WTC11 (cell line): ENCODE measurements at regions not wholly inside any gene's neighbourhood (a gene's known extent, or its start where the extent isn't known, plus 50 kb on each side); places are given as distances from the start of the nearest gene placed in this dataset.

Experiments
- ATAC-seq: fragments of 200-7000 bp; cut with Tn5 transposase; 2 replicates; pipeline ENCODE4 v1.10.0; 2021; ENCODE audit warnings: mild to moderate bottlenecking, moderate library complexity
- CTCF ChIA-PET: fragments of 300-600 bp; sonication (Branson Sonifier 250); formaldehyde crosslinking; loops from one replicate; lab custom pipeline; 2021; ENCODE audit warnings: antibody characterized with exemption; lab: Charles Lee
- POLR2A ChIA-PET: fragments of 350-600 bp; sonication (Branson Sonifier 250); formaldehyde crosslinking; loops from one replicate; lab custom pipeline; 2021; ENCODE audit warnings: antibody characterized with exemption; lab: Charles Lee
- DNase-seq: peaks from one replicate; pipeline ENCODE4 v3.0.0; 2021; ENCODE audit warnings: low spot score
- H3K27ac Mint-ChIP-seq: 2 replicates; pipeline ENCODE4 v1.8.0; 2021; ENCODE audit warnings: mixed read lengths
- H3K27me3 Mint-ChIP-seq: 2 replicates; pipeline ENCODE4 v1.8.0; 2021; ENCODE audit warnings: low read depth, mild to moderate bottlenecking, moderate library complexity, mixed read lengths
- H3K36me3 Mint-ChIP-seq: 2 replicates; pipeline ENCODE4 v1.8.0; 2021; ENCODE audit warnings: mixed read lengths
- H3K4me1 Mint-ChIP-seq: 2 replicates; pipeline ENCODE4 v1.8.0; 2022; ENCODE audit warnings: mixed read lengths
- H3K4me3 Mint-ChIP-seq: 2 replicates; pipeline ENCODE4 v1.8.0; 2021; ENCODE audit warnings: mild to moderate bottlenecking, moderate library complexity, mixed read lengths
- H3K9me3 Mint-ChIP-seq: 2 replicates; pipeline ENCODE4 v1.8.0; 2021; ENCODE audit warnings: mixed read lengths
- ARID4B ChIP-seq: sonication (generic); formaldehyde crosslinking; IDR thresholded peaks from 2 replicates; pipeline ENCODE4 v1.8.0; 2023; ENCODE audit warnings: missing genetic modification reagents, mild to moderate bottlenecking, borderline replicate concordance
- ATF1 ChIP-seq: sonication (generic); formaldehyde crosslinking; IDR thresholded peaks from 2 replicates; pipeline ENCODE4 v1.8.1; 2023; ENCODE audit warnings: mild to moderate bottlenecking, moderate library complexity, missing genetic modification reagents
- ATF3 ChIP-seq: sonication (generic); formaldehyde crosslinking; conservative IDR thresholded peaks from 2 replicates; pipeline ENCODE4 v1.8.1; 2022; ENCODE audit warnings: mild to moderate bottlenecking, missing genetic modification reagents
- CBFB ChIP-seq: sonication (generic); formaldehyde crosslinking; IDR thresholded peaks from 2 replicates; pipeline ENCODE4 v1.8.1; 2022; ENCODE audit warnings: mild to moderate bottlenecking, low read depth, missing genetic modification reagents
- ETV6 ChIP-seq: sonication (generic); formaldehyde crosslinking; IDR thresholded peaks from 2 replicates; pipeline ENCODE4 v1.8.1; 2022; ENCODE audit warnings: mild to moderate bottlenecking, missing genetic modification reagents
- GRHL2 ChIP-seq: fragments of 250-450 bp; sonication (Bioruptor Pico); IDR thresholded peaks from 2 replicates; pipeline ENCODE4 v1.8.0; 2022; ENCODE audit warnings: mild to moderate bottlenecking, moderate library complexity; ENCODE audit not compliant: insufficient replicate concordance, severe bottlenecking
- NFATC4 ChIP-seq: fragments of 250-450 bp; sonication (Bioruptor Pico); IDR thresholded peaks from 2 replicates; pipeline ENCODE4 v1.9.0; 2021; ENCODE audit warnings: mild to moderate bottlenecking
- PREB ChIP-seq: sonication (generic); formaldehyde crosslinking; IDR thresholded peaks from 2 replicates; pipeline ENCODE4 v1.8.1; 2022; ENCODE audit warnings: mild to moderate bottlenecking, missing genetic modification reagents, moderate library complexity, borderline replicate concordance
- RORB ChIP-seq: fragments of 250-450 bp; sonication (Bioruptor Pico); IDR thresholded peaks from 2 replicates; pipeline ENCODE4 v1.9.0; 2021; ENCODE audit warnings: mild to moderate bottlenecking
- SP1 ChIP-seq: sonication (generic); formaldehyde crosslinking; conservative IDR thresholded peaks from 2 replicates; pipeline ENCODE4 v1.8.1; 2022; ENCODE audit warnings: missing genetic modification reagents
- ZBTB43 ChIP-seq: sonication (generic); formaldehyde crosslinking; IDR thresholded peaks from 2 replicates; pipeline ENCODE4 v1.8.1; 2023; ENCODE audit warnings: mild to moderate bottlenecking, missing genetic modification reagents
- ZNF219 ChIP-seq: sonication (generic); formaldehyde crosslinking; IDR thresholded peaks from 2 replicates; pipeline ENCODE4 v1.8.0; 2023; ENCODE audit warnings: missing genetic modification reagents, mild to moderate bottlenecking, borderline replicate concordance
- ZNF281 ChIP-seq: sonication (generic); formaldehyde crosslinking; IDR thresholded peaks from 2 replicates; pipeline ENCODE4 v1.8.0; 2023; ENCODE audit warnings: mild to moderate bottlenecking, missing genetic modification reagents
- ZNF317 ChIP-seq: sonication (generic); formaldehyde crosslinking; IDR thresholded peaks from 2 replicates; pipeline ENCODE4 v1.8.1; 2023; ENCODE audit warnings: low read depth, mild to moderate bottlenecking, moderate library complexity, missing genetic modification reagents, borderline replicate concordance
- ZNF396 ChIP-seq: fragments of 250-450 bp; sonication (Bioruptor Pico); IDR thresholded peaks from 2 replicates; pipeline ENCODE4 v1.8.0; 2021; ENCODE audit warnings: mild to moderate bottlenecking, moderate library complexity, borderline replicate concordance
- ZNF425 ChIP-seq: fragments of 250-450 bp; sonication (Bioruptor Pico); conservative IDR thresholded peaks from 2 replicates; pipeline ENCODE4 v1.9.0; 2021; ENCODE audit warnings: mild to moderate bottlenecking
- ZNF671 ChIP-seq: fragments of 250-450 bp; sonication (Bioruptor Pico); IDR thresholded peaks from 2 replicates; pipeline ENCODE4 v1.8.0; 2021; ENCODE audit warnings: mild to moderate bottlenecking
- ZSCAN18 ChIP-seq: fragments of 250-450 bp; sonication (Bioruptor Pico); IDR thresholded peaks from 2 replicates; pipeline ENCODE4 v2.1.2; 2022; ENCODE audit warnings: mild to moderate bottlenecking, moderate library complexity

- no peaks in the 10 kb centered on the region for H3K27me3 Mint-ChIP-seq
Observed at GRCh38 chr1:94765958-94766357, 54.2 kb upstream of the SLC44A3 start.

GRCh38 chr1:94759188-94759587, 61.0 kb upstream of the SLC44A3 start:
- ChIA-PET CTCF (interaction anchor here (0.8 kb wide), 1 partner anchor 66 kb away, joined by 4 read pairs; no protein-coding TSS in a partner anchor), POLR2A (no interaction called here)
- Mint-ChIP-seq H3K4me1 (peaks cover 22% of the 10 kb centered on the region), H3K27ac (no peak overlapping the region), H3K9me3 (no peaks in the 10 kb centered on the region; the same call in 1 of the 2 replicates), H3K36me3 (no peaks in the 10 kb centered on the region), H3K4me3 (no peak overlapping the region), H3K27me3 (no peaks in the 10 kb centered on the region)
- no peak for DNase-seq
- ATAC-seq: no peak
- no peak for TF ChIP-seq ZNF219
- TF ChIP-seq RORB (CRISPR knock-in tag): no peak
- TF ChIP-seq ZNF425: no peak
- TF ChIP-seq ZSCAN18 (CRISPR knock-in tag): no peak
- TF ChIP-seq ATF1 (CRISPR knock-in tag): no peak
- TF ChIP-seq CBFB: no peak
- no peak for TF ChIP-seq ZNF317 (CRISPR knock-in tag)
- TF ChIP-seq ZBTB43 (CRISPR knock-in tag): no peak
- TF ChIP-seq ETV6: no peak
- no peak for TF ChIP-seq ZNF281 (CRISPR knock-in tag)
- no peak for TF ChIP-seq GRHL2 (CRISPR knock-in tag)
- no peak for TF ChIP-seq ARID4B (CRISPR knock-in tag)

More at GRCh38 chr1:94765958-94766357, 54.2 kb upstream of the SLC44A3 start:
- Mint-ChIP-seq H3K27ac (no peak overlapping the region), H3K4me3 (no peak overlapping the region), H3K4me1 (no peaks in the 10 kb centered on the region), H3K9me3 (peaks cover 10% of the 10 kb centered on the region), H3K36me3 (peaks cover 3% of the 10 kb centered on the region; the same call in 1 of the 2 replicates)
- ChIA-PET POLR2A (no interaction called here), CTCF (no interaction called here)
- TF ChIP-seq PREB (CRISPR knock-in tag) (no peak), ZNF671 (CRISPR knock-in tag) (no peak), ATF3 (CRISPR knock-in tag) (no peak), ZBTB43 (CRISPR knock-in tag) (no peak), SP1 (no peak), NFATC4 (CRISPR knock-in tag) (no peak), ZNF396 (CRISPR knock-in tag) (no peak)
- ATAC-seq (no peak), DNase-seq (no peak)
